GM10248 (cell line): ENCODE measurements at regions not wholly inside any gene's neighbourhood (a gene's known extent, or its start where the extent isn't known, plus 50 kb on each side); places are given as distances from the start of the nearest gene placed in this dataset.

Experiments
- CTCF ChIA-PET: fragments of 300-600 bp; sonication (Branson Sonifier 250); formaldehyde crosslinking; extraction: SDS; loops from one replicate; lab custom pipeline; 2021; ENCODE audit warnings: antibody characterized with exemption; lab: Yijun Ruan, JAX
- POLR2A ChIA-PET: fragments of 350-650 bp; sonication (Branson Sonifier 250); formaldehyde crosslinking; extraction: SDS; loops from one replicate; lab custom pipeline; 2020; ENCODE audit warnings: antibody characterized with exemption; lab: Yijun Ruan, JAX
- DNase-seq: peaks from one replicate; pipeline ENCODE4 v3.0.0; 2012; ENCODE audit errors: extremely low spot score
- TF ChIP-seq, protein P1 (sequence below): IDR thresholded peaks from 2 replicates; pipeline ENCODE4 v1.5.1; 2012; ENCODE audit warnings: mild to moderate bottlenecking, low read depth; ENCODE audit errors: extremely low read depth, missing control alignments, control extremely low read depth

DNA sequence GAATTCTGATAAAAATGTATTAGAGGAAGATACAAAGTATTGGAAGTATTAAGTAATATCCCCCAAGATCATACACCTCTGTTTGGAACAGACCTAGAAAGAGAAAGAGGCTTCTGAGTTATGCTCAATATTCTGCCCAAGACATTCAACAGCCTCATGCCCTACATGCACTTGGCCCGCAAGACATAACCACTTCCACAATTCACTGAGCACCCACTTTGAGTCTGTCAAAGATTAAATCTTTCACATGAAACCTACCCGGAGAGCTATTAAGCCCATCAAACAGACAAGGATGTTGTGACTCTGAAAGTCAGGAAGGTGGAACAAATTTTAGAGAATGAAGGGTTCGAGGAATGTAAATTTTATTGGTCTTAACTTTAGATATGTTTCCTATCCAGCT lies 344.7 kb upstream of the SYT4 start:
- TF ChIP-seq, protein P1, sequence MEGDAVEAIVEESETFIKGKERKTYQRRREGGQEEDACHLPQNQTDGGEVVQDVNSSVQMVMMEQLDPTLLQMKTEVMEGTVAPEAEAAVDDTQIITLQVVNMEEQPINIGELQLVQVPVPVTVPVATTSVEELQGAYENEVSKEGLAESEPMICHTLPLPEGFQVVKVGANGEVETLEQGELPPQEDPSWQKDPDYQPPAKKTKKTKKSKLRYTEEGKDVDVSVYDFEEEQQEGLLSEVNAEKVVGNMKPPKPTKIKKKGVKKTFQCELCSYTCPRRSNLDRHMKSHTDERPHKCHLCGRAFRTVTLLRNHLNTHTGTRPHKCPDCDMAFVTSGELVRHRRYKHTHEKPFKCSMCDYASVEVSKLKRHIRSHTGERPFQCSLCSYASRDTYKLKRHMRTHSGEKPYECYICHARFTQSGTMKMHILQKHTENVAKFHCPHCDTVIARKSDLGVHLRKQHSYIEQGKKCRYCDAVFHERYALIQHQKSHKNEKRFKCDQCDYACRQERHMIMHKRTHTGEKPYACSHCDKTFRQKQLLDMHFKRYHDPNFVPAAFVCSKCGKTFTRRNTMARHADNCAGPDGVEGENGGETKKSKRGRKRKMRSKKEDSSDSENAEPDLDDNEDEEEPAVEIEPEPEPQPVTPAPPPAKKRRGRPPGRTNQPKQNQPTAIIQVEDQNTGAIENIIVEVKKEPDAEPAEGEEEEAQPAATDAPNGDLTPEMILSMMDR: no peak
- no peak for DNase-seq
- ChIA-PET CTCF (interaction anchor here (0.8 to 7.5 kb wide), 12 partner anchors 14 to 1766 kb away, joined by 3 to 87 read pairs (median 3); no protein-coding TSS in a partner anchor), POLR2A (no interaction called here)

DNA sequence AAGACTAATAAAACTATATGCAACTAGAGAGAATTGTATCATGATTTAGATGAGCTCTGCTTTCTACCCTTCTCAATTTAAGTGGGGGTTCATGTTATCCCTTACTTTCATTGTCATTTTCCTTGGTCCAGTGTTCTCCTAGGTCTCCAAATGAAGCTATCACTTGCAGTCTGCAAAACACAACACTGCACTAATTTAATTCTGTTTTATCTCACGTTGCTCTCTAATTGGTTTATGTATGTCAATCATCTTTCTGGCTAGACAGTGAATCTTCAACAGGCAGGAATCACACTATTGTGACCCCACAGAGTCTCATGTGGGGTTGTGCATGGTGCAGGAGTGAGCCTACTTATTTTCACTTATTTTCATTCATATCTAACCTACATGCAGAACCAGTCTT lies 348.3 kb upstream of the SYT4 start:
- CTCF ChIA-PET: interaction anchor here (1.0 to 7.5 kb wide), 2 partner anchors 13 to 1758 kb away, joined by 3 to 87 read pairs; no protein-coding TSS in a partner anchor
- TF ChIP-seq, protein P1: no peak
- POLR2A ChIA-PET: no interaction called here
- DNase-seq: no peak

DNA sequence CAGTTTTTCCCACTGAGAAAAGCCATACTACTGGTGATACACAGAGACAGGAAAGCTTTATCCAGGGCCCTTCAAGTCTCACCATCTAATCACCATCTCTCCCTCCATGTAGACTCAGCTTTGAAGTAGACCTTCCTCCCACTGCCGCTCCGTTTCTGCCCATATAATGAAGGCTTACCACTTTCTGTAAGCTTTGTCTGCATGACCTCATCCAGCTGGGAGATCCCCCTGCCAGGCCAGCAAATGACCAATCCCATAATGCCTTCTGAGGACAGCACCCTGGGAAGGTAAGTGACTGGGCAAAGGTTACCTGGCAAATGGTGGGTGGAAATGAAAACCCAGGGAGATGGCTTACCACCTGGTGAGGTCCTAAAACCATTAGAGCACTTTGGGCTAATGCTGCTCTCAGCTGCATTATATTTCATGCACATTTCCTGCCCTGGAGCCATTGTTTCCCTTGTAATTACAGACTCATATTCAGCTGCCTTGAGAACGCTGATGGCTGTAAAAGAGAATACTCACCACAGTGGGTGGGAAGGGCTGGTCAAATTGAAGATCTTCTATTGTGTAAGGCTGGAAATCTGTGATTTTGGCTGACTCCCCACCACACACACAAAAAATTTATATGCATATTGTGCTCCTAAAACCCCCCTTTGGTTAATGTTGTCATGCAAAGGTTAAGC lies 350.7 kb upstream of the SYT4 start:
- TF ChIP-seq, protein P1: no peak
- ChIA-PET POLR2A (interaction anchor here (0.6 kb wide), 1 partner anchor 1928 kb away, joined by 4 read pairs; no protein-coding TSS in a partner anchor), CTCF (no interaction called here)
- DNase-seq: no peak

DNA sequence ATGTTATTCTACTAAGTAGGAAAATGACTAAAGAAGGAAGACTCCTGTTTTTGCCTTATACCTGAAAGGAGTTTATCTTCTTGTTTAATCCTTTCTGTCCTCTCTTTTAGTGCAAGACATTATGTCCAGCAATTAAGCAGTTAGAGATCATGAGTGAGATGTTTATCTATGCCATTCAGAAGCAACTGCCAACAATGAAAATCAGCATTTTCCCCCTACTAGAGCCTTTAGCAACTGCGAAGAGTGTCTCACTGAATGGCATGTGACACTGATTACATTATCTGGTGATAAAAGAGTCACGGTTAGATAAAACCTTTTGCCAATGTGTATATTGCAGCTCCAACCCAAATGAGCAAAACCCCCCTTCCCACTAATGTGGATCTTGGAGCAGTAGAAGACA lies 357.7 kb upstream of the SYT4 start:
- POLR2A ChIA-PET: no interaction called here
- DNase-seq: no peak
- CTCF ChIA-PET: interaction anchor here (1.3 to 1.5 kb wide), 2 partner anchors 14 to 30 kb away, joined by 3 to 4 read pairs; no protein-coding TSS in a partner anchor
- TF ChIP-seq, protein P1: no peak

DNA sequence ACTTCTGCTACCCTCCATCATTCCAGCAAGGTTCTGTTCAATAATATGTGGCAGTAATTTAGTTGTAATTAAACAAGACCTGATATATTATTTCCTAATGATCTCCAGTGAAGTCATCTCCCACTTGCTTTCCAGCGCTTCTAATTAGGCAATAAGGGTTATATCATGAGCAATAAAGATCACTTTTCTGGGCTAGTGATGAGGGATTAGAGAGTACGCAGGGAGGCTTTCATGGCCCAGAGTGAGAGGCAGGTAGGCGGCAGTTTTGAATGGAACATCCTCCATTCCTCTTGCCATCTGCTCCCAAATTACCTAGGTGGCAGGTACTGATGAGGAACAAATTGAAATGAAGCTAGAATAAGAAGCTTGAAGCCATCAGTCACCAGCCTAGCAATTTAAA lies 358.1 kb upstream of the SYT4 start:
- CTCF ChIA-PET: interaction anchor here (1.3 to 1.5 kb wide), 2 partner anchors 14 to 30 kb away, joined by 3 to 4 read pairs; no protein-coding TSS in a partner anchor
- POLR2A ChIA-PET: no interaction called here
- TF ChIP-seq, protein P1: no peak
- no peak for DNase-seq

DNA sequence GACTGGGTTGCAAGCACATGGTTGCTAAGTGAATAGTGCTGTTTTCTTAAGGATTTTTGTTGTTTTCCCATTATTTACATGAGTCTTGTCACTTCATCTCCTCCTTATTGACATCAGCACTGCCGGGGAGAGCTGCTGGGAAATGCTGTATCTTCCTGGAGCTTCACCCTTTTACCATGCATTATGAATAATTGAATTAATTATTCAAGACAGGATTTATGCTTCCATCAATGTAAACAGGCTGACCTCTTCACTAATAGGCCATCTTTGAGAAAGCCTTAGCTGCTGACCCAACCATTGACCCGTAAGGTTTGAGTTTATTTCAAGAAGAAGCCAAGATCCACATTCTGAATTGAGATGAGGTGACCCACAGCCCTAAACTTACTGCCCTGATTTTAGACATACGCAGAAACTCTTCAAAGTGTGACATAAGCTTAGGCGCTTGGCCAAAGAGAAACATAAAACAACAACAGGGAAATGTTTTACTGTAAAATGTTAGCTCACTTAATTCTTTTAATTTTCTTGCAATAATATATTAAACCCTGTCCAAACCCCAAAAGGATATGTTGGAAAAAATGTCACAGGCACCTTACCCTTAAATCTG lies 365.5 kb upstream of the SYT4 start:
- ChIA-PET POLR2A (no interaction called here), CTCF (interaction anchor here (0.8 kb wide), 1 partner anchor 21 kb away, joined by 3 read pairs; no protein-coding TSS in a partner anchor)
- DNase-seq: no peak
- TF ChIP-seq, protein P1: no peak
